ENCODE measurements at regions not wholly inside any gene's neighbourhood (a gene's known extent, or its start where the extent isn't known, plus 50 kb on each side); places are given as distances from the start of the nearest gene placed in this dataset.

- DNase-seq (ENCODE audit: low read depth): no peak
- H3K4me3 ChIP-seq (replicated peaks; ENCODE audit: low read depth, low read length): no peak overlapping the region
- TF ChIP-seq, protein P1, sequence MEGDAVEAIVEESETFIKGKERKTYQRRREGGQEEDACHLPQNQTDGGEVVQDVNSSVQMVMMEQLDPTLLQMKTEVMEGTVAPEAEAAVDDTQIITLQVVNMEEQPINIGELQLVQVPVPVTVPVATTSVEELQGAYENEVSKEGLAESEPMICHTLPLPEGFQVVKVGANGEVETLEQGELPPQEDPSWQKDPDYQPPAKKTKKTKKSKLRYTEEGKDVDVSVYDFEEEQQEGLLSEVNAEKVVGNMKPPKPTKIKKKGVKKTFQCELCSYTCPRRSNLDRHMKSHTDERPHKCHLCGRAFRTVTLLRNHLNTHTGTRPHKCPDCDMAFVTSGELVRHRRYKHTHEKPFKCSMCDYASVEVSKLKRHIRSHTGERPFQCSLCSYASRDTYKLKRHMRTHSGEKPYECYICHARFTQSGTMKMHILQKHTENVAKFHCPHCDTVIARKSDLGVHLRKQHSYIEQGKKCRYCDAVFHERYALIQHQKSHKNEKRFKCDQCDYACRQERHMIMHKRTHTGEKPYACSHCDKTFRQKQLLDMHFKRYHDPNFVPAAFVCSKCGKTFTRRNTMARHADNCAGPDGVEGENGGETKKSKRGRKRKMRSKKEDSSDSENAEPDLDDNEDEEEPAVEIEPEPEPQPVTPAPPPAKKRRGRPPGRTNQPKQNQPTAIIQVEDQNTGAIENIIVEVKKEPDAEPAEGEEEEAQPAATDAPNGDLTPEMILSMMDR (IDR thresholded peaks at IDR 0.05; ENCODE audit: low read length, missing control alignments): no peak
These were observed 161.2 kb downstream of the PSMG1 start for GRCh38 chr21:39022035-39022434.

GRCh38 chr21:39021478-39021832, 161.8 kb downstream of the PSMG1 start:
- DNase-seq (ENCODE audit: low read depth): no peak
- TF ChIP-seq, protein P1 (IDR thresholded peaks at IDR 0.05; ENCODE audit: low read length, missing control alignments): no peak
- no peak overlapping the region for H3K4me3 ChIP-seq (replicated peaks; ENCODE audit: low read depth, low read length)

DNA sequence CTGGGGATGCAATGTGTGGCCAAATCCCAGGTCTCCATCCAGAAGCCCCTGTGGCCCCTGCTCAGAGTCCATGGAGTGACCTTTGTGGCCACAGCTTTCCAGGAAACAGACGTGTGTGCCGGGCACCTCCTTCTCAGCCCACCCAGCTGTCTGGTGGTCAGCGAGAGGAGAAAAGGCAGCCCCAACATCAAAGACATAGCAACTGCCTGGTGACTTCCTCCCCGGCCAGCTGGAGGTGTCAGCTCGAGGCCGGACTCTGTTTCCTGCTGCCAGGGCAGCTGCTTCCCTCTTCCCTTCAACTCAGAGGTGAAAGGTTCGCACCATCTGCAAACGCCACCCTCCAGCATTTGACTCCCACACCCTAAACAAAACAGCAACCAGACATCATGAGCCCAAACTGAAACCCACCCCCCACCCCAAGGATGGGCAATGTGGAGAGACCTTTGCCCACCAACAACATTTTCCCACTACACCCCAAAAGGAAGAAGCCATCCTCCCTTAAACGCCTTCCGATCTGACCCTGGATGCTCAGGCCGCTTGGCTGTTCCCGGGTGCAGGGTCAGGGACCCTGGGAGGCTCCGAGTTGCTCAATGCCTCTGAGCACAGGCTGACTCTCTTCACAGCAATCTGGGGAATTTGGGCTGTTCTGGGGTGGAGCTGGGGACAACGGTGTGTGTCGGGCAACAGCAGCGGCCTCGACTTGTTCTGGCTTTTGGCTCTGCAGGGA, 162.3 kb downstream of the PSMG1 start:
- peak; percentile 85 for DNase-seq (ENCODE audit: low read depth)

DNA sequence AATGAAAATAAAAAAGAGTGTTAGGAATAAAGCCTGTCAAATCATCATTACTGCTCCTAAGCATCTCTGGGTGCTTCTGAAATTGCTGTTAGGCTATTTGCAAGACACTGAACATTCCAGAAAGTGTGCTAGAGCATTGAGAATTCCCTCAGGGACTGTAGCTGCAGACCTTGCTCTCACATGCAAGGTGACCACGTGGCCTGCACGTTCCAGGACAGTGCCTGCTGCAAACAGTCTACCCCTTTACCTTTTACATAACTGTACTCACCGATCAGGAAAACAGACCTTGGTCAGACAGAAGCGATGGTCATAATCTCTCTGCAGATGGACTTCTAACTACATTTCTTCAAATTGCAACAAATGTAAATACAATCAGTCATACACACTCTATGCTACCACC, 164.5 kb downstream of the PSMG1 start:
- TF ChIP-seq, protein P1 (IDR thresholded peaks at IDR 0.05; ENCODE audit: low read length, missing control alignments): no peak
- no peak overlapping the region for H3K4me3 ChIP-seq (replicated peaks; ENCODE audit: low read depth, low read length)
- DNase-seq (ENCODE audit: low read depth): no peak

More for the DNA sequence above, 162.3 kb downstream of the PSMG1 start:
- TF ChIP-seq, protein P1 (IDR thresholded peaks at IDR 0.05; ENCODE audit: low read length, missing control alignments): no peak
- no peak overlapping the region for H3K4me3 ChIP-seq (replicated peaks; ENCODE audit: low read depth, low read length)

DNA sequence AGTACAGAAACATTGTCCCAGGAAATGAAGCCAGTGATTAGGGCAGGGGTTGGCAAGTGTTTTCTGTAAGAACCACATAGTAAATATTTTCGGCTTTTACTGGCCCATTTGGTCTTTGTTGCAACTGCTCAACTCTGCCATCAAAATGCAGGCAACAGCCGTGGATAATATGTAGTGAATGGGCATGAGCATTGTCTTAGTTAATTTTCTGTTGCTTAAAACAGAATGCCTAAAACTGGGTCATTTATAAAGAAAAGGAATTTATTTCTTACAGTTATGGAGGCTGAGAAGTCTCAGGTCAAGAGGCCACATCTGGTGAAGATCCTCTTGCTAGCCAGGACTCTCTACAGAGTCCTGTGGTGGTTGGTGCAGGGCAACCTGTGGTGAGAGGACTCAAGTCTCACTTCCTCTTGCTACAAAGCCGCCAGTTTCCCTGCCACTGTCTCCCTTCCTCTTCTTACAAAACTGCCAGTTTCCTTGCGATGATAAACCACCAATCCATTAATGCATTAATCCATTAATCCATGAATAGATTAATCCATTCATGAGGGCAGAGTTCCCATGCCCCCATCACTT, 166.4 kb downstream of the PSMG1 start:
- TF ChIP-seq, protein P1 (IDR thresholded peaks at IDR 0.05; ENCODE audit: low read length, missing control alignments): no peak
- no peak overlapping the region for H3K4me3 ChIP-seq (replicated peaks; ENCODE audit: low read depth, low read length)
- no peak for DNase-seq (ENCODE audit: low read depth)

DNA sequence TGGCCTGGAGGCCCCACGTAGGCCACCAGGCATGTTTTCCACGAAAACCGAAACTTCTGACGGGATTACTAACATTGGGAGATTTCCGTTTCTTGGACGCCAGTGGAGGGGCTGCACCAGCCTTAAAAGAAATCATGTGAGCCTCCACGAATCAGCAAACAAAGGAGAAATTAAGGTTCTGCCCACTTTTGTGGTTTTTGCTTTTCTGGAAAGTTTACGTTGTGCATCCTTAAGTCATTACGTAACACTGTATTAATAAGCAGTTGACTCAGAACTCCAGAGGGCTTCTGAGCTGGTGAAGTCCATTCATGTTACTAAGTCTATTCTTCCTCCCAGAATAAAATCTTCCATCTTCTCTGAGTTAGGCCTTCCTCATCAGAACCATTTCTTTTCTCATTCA, 168.5 kb downstream of the PSMG1 start:
- DNase-seq (ENCODE audit: low read depth): peak; percentile 97
- H3K4me3 ChIP-seq (replicated peaks; ENCODE audit: low read depth, low read length): no peak overlapping the region
- TF ChIP-seq, protein P1 (IDR thresholded peaks at IDR 0.05; ENCODE audit: low read length, missing control alignments): no peak

All from fibroblast of pulmonary artery (primary cell).